Activated CD4-positive, alpha-beta T cell treated with anti-CD3 and anti-CD28 coated beads, Interleukin-2, Interleukin-4, amounts not matched to agents 100 ng/mL and 50 ng/mL, durations not matched to agents 16 hours and 8 hours (primary cell): ENCODE measurements at regions not wholly inside any gene's neighbourhood (a gene's known extent, or its start where the extent isn't known, plus 50 kb on each side); places are given as distances from the start of the nearest gene placed in this dataset.
A peak's percentile ranks its signal among the peaks of the same experiment; 100 is the strongest.

ENCODE experiments used
- DNase-seq: peaks from one replicate; pipeline ENCODE4 v3.0.0-alpha.2; 2020; ENCODE audit warnings: low spot score

DNA sequence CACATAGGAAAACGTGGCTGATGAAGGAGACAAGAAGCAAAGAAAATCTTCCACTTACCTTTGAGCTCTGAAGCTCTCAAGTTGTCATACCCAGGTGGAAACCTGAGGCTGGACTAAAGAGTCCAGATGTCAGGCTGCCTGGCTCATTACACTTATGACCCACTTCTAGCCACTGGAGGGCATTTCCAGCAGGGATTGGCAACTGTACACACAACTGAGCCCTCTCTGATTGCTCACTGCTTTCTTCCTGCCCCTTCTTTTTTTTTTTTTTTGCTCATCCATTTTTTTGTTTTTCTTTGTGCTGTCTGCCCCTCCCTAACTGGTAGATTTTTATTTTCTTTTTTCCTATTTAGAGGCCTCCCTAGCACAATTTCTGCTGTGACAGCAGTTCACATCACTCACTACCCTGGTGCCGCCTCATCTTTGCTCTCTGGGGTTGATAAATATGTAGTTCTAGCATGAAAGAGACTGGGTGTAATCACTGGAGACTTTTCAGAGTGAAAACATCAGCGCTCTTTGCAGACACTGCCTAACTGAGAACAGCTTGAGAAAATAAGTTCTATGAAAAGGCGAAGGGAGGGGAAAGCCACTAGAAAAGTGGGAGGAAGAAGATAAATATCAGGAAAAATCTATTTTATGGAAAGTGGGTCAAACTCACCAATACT, 334.5 kb downstream of the NUF2 start:
- DNase-seq: no peak

DNA sequence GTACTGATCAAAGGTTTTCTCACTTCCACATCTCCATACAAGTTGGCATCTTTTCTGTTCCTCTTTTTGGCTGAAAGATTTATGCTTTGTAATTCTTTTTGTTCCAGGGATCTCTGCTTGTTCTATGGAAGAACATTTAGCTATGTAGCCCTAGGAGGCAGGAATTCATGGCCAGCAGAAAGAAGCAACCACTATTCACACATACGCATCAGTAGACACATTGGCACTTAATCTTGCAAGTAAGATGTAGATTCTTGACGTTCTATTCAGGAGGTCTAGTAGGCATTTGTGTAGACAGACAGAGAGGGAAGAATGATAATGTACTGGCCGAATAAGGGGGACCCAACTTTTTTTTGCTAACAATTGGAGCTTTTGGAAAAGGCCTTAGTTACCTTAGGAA, 336.0 kb downstream of the NUF2 start:
- DNase-seq: no peak

DNA sequence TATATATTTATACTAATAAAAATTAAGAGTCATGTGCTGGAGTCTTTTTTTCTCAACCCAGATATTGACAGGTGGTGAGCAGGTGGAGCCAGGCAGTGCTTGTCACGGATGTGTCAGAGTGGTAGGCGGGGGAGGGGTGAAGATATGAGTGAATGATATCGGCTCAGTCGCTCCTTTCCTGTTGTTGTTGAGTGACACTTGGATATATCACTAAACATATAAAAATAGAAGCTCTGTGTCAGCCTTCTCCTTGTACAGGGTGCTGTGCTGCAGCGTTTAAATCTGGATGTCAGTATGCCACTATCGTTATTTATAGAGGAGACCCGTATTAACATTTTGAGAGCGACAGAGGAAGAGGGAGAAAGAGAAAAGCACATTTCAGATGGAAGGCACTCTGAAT, 339.6 kb downstream of the NUF2 start:
- DNase-seq: no peak

DNA sequence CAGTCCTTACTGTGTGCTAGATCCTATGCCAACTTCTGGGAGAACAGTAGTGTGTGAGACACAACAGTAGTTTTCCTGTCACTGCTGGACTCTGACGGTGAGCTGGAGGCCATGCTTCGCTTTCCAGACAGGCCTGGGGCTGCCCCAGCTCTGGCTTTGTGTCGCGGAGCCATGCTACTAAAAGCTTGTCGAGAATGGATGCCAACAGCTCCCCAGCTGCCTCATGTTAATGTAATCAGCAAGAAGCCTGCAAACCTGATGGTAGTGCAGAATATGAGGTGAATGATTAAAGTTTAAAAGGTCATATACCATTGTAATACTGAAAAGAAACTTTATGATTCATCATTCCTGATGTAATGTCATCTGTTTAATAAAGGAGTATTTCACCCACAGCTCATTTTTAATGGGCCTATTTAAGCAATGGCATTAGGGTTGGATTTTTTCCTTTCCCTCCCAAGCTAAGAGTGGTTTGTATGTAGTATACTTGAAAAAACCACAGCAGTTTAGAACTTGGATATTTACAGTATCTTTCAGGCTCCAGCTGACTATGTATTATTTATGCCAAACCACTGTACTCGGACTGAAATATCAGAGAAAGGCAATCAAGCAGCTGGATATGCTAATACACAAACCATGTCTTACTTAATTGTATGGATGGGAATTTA, 343.0 kb downstream of the NUF2 start:
- no peak for DNase-seq

DNA sequence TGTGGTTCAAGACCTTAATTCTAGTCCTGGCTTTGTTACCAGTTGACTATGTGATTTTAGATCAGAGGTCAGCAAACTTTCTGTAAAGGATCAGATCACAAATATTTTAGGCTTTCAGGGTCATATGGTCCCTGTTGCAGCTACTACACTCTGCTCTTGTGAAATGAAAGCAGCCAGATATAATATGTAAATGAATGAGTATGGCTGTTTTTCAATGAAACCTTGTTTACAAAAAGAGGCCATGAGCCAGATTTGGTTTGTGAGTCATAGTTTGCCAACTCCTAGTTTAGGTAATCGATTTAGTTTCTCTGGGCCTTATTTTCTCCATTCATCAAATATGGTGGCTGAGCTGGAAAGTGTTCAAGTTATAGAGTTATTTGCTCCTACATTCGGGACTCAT, 346.7 kb downstream of the NUF2 start:
- no peak for DNase-seq

DNA sequence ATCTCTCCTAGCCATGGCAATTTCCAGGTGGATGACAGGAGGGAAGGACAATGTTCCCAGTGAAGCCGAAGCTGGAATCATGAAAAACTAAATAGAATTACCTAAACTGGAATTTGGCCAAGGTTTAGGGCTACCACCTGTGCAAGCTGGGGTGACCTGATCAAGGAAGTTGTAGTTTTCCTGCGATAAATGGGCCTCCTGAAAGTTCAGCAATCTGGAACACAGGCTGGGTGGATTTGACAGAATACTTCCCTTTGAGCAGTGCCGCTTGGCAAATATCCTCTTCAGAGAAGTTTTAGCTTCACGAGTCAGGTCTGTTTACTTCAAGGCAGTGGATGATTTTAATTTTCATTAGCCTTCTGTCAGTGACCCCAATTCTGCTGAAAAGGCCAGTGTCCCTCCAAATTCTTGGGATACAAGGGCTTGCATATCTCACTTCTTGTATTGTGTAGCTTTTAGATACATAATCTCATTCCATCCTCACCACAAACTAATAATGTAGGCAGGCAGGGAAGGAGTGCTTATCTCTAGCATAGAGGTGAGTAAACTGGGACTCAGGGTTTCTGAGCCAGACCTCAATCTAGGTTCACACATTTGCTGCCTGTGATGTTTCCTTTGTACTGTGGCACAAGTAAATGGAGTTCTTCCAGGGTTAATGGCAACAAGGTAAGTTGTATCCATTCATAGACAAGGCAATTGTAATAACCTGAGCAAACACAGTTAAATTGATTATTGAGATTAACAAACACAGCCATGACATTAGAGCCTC, 349.4 kb downstream of the NUF2 start:
- DNase-seq: no peak

DNA sequence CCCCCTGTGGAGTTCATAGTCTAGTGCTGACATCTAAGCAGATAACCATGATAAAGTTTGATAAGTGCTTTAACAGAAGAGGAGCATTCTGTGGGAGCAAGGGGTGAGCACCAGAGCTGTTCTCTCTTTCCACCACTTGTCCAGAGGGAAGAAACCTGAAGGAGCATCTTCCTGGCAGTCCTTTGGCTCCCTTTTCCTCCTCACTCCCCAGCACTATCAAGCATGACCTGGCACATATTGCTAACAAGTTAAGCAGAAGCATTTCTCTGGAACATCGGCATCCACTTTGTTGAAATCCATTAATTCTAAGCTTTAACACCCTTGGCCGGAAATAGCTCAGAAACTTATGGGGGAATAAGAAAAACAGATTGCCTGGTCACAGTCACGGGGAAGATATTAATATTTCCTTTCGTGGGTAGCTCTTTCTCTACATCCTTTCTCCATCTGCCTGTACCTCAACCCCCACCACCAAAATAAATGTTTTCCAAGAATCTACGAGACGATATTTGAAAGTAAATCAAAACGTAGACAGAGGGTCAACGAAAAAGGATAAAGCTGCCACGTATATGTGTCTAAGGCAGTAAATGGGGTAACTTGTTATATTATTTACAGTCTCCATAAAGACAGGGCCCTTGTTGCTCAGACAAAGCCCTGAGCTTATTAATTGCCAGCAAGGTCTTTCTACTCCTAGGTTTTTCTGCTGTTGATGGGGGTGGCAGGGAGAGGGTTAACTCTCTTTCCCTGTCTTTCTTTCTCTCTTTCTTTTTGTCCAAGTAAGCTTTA, 351.4 kb downstream of the NUF2 start:
- no peak for DNase-seq

DNA sequence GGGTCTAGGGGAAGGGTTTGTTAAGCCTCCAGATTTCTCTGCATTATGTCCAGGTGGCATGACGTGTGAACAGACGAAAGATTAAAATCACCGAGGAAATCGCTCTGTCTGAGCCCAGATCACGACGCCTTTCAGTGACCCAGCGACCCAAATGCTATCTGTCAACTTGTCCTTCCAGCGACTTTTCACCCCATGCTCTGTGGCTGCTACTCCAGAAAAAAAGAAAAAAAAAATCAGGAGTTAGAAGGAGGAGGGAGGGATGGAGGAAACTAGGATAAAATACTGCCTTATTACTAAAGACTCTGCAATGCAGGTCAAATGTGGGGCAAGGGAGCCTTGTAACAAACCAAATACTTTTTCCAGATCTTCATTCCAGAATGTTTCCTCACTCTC, 352.0 kb downstream of the NUF2 start:
- DNase-seq: no peak

DNA sequence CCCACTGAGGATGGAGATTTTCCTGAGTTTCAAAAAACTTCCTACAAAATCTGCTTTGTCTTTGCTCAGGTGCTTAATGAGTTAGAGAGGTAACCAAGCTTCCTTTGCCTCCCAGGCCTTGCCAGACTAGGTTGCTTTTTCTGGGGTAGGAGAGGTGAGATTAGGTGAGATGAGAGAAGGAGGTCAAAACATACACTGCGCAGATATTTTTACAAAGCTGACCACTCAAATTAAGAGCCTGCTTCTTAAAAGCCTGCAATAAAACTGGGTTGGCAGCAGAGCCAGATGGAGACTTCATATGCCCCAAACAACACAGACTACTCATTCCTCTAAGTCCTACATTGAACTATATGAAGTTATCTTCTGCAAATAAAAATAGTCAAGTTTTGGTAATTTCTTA, 352.5 kb downstream of the NUF2 start:
- DNase-seq: no peak

DNA sequence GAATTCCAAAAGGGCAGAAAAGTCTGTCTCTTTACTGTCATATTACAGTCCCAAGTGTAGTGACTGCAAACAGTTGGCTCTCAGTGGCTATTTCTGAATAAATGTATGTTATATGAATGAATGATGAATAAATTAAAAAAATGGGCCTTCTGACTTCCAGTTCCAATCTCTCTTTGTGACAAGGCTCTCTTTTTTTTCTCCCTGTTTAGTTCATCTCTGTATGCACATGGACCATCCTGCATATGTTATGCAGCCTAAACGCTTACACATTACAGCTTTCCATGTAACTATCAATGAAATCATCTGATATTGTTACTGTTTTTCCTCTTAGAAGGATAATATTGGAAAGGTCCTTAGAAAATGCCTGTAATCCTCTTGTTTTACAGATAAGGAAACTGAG, 363.0 kb downstream of the NUF2 start:
- DNase-seq: no peak

DNA sequence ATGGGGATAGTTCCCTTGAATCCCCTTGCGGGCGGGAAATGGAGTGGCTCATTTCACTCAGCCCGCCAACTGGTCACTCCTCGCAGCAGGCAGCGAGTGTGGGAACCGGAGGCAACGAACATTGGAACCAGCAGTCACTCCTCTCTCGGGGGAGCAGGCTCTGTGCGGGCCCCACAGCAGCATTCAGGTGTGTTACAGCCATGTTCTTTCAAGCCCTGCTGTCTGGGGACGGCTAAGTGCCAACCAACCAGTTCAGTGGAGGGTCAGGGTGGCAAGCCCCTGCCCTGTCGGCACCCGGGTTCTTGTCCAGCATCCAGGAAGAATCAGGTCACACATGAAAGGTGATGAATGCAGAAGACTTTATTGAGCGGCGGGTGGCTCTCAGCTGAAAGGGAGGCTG, 370.5 kb downstream of the NUF2 start:
- DNase-seq: no peak

DNA sequence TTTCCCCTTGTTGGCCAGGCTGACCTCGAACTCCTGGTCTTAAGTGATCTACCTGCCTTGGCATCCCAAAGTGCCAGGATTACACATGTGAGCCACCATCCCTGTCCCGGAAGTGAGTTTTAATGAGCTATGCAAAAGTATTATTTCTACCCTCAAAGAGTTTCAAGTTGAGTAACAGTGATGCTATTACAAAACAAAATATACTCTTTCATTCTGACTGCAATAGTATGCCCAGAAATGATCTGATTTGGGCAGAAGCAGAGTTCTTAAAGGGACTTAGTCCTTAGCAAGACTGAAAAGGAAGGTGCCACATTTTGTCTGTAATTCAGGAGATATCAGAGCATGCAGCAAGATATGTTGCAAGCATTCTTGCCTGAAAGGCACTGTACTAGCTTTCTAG, 375.4 kb downstream of the NUF2 start:
- DNase-seq: peak; percentile 72

DNA sequence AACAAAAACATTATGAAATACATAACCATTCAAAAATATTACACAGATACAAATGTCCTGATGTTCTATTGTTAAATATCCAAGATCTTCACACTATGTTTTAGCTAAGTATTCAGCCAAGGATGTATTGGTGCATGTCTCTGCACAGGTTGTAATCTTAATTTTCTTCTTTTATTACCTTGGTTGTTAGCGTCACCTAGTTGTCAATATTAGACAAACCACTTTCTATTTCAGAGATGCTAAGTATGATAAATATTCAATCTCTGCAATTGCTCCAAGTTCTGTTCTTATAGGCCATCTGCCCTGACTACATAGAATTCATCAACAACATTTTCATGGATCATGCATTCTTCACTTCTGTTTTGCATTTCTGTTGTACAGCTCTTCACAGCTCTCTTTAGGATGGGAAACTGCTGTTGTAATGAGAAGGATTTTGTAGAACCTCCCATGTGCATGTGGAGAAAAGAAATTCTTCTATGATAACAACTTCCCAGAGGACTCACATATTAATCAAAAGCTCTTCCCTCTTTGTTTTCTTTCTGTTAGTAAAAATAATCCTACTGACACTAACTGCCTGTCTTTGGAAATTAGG, 380.1 kb downstream of the NUF2 start:
- DNase-seq: no peak

DNA sequence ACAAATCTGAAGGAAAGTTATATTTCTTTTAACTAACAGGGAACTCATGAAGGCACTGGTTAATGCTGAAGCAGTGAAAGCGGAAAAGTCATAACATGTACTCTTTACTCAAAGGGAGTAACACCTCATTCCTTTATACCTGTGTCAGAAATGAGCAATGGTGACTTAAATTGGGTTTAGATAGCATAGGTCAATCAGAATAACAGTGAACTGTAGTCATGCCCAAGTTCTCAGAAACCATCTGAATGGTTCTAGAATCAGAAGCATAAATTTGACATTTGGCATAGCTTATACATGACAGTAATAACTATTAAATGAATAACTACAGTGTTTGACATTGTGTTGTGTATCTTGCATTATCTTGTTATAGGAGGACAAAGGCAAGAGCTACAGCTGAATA, 382.0 kb downstream of the NUF2 start:
- no peak for DNase-seq

DNA sequence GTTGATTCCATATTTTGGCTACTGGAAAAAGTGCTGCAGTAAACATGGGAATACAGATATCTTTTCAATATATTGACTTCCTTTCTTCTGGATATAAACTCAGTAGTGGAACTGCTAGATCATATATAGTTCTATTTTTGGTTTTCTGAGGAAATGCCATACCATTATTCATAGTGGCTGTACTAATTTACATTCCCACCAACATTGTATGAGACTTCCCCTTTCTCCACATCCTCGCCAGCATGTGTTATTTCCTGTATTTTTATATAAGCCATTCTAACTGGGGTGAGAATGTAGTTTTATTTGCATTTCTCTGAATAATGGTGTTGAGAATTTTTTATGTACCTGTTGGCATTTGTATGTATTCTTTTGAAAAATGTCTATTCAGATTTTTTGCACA, 385.2 kb downstream of the NUF2 start:
- no peak for DNase-seq

DNA sequence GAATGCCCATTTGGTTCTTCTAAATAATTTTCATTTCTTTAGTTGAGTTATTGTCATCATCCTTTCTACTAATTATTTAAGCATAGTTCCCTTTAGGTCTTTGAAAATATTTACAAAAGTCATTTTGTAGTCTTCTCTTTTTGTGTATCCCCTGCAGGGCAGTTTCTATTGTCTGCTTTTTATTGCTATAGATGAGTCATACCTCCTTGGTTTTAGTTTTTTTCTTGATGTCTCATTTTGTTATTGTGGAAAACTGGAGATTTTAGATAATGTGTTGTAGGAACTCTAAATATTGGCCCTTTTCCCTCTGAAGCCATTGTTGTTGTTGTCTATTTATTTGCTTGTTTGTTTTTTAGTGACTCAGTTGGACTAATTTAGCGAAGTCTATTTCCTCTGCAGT, 387.9 kb downstream of the NUF2 start:
- DNase-seq: no peak

DNA sequence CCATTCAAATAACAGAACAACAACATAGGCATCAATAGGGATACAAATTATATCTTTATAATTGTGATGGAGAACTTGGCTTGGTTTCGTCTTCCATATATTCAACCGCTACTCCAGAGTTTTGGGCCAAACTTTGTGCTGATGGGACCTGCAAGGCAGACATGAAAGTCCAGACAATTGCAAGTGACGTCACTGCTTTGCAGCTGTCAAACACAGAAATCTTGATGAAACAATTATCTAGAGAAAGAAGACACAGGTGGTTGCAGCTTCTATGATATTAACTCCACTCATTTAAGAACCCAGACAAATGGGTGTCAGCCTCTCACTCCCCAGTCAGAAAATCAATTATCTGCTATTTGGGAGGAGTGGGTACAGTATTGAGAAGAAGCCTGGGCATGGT, 390.6 kb downstream of the NUF2 start:
- DNase-seq: no peak

DNA sequence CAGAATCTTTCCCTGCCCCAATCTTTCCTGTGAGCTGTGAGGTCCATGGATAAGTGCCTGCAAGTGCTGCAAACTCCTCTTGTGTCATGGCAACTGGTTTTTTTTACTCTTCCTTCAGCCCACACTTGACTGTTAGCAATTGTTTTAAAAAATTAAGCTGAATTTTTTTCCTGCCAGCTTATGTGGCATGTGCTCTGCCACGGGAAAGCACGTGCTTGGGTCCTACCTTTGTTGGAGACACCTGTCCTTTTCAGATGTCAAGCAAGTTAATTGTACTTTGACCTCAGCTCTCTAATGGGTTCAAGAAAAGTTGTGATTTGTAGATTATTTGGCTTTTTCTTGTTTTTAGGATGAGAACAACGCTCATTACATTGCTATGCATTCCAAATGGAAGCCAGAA, 398.5 kb downstream of the NUF2 start:
- DNase-seq: no peak

DNA sequence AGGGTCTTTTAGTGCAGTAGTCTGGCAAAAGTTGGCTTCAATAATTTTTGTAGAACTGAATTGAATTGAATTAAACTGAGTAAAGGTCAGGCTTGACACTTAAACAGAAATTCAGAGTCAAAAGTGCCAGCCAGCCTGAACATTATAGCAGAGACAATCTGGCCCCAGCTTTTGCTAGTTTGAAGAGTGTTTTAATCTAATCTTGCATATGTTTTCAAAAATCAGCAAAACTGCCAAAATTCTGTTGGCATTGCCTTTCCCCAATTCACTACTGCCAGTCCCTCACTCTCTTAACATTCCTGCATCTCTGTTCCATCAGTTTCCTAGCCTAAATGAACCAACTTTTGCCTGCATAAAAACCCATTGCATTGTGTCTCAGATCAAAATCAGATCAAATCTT, 403.8 kb downstream of the NUF2 start:
- DNase-seq: no peak

DNA sequence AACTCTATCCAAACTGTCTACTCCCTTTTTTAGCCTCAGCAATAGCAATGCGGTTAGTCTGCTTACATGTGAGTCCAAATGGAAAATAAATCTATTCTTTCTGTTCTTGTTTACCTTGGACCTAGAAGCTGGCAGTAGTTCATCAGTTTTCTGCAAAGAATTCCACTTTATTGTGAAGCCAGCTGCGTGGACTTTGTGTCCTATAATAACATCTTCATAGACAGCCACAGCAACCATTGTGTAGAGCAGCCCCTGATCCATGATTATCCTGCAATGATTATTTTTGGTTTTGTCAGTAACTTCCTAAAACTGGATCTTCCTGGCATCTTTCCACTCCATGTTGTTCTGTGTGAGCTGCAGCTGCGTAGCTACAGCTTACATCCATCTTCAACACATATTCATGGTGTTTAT, 408.7 kb downstream of the NUF2 start:
- no peak for DNase-seq

DNA sequence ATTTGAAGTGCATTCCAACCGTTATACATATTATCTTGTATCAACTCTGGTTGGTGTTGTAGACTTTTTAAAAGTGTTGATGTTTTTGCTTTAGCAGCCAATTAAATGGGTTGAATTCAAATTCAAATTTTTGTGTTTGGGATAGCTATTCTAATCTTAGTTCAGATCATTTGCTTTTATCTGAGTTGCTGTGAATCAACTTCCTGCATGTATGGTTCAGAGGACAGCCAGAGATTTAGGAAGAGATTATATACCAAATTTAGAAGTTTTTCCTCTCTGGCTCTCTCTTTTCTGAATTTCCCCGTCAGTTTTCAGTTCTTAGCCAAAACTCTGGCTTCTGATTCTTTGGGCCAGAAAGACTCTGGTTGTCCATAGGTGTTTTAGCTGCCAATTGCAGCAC, 415.5 kb downstream of the NUF2 start:
- DNase-seq: no peak

DNA sequence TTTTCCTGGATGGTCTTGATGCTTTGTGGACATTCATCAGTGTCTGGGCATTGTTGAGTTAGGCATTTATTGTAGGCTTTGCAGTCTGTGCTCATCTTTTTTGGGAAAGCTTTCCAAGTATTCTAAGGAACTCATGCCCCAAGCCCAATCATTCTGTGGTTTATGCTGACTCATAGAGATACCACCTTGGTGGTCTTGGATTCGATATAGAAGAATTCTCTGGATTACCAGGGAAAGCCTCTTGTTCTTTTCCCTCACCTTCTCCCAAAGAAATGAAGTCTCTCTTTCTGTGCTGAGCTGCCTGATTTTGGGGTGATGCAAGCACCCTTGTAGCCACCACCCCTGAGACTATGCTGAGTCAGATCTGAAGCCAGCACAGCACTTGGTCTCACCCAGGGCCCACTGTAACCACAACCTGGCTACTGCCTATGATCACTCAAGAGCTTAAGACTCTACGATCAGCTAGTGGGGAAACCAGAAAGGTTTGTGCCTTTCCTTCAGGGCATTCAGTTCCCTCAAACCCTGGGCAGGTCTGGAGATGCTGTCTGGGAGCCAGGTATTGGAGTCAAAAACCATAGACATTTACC, 422.6 kb downstream of the NUF2 start:
- DNase-seq: peak; percentile 6
